Breast epithelium (tissue), 3 donors: ENCODE measurements at regions not wholly inside any gene's neighbourhood (a gene's known extent, or its start where the extent isn't known, plus 50 kb on each side); places are given as distances from the start of the nearest gene placed in this dataset.

Experiments used
- CTCF ChIP-seq, 3 donors: fragments of 450-650 bp; IDR thresholded peaks; one replicate each; pipeline ENCODE4 v1.5.1; 2016 to 2017; ENCODE audit warnings: antibody characterized with exemption in 3 of 3, mild to moderate bottlenecking in 3 of 3, moderate library complexity in 3 of 3
- POLR2A ChIP-seq: fragments of 450-650 bp; IDR thresholded peaks from one replicate; pipeline ENCODE4 v1.6.1; 2016; ENCODE audit warnings: antibody characterized with exemption, mild to moderate bottlenecking, moderate library complexity
- POLR2AphosphoS5 ChIP-seq, 3 donors: sonication (generic); formaldehyde crosslinking; IDR thresholded peaks; one replicate each; pipeline ENCODE4 v1.6.1; 2017; ENCODE audit warnings: antibody characterized with exemption in 3 of 3

GRCh38 chr2:155748131-155748530 is 584.4 kb downstream of the NR4A2 start:
- TF ChIP-seq POLR2A (no peak), CTCF (IDR thresholded peaks at IDR 0.05) (no peak), POLR2AphosphoS5 (IDR thresholded peaks at IDR 0.05) (no peak)
